GM03348 (cell line): ENCODE measurements at regions not wholly inside any gene's neighbourhood (a gene's known extent, or its start where the extent isn't known, plus 50 kb on each side); places are given as distances from the start of the nearest gene placed in this dataset.

Experiments used
- DNase-seq: peaks from one replicate; pipeline ENCODE4 v3.0.0; 2012; ENCODE audit warnings: low spot score

DNA sequence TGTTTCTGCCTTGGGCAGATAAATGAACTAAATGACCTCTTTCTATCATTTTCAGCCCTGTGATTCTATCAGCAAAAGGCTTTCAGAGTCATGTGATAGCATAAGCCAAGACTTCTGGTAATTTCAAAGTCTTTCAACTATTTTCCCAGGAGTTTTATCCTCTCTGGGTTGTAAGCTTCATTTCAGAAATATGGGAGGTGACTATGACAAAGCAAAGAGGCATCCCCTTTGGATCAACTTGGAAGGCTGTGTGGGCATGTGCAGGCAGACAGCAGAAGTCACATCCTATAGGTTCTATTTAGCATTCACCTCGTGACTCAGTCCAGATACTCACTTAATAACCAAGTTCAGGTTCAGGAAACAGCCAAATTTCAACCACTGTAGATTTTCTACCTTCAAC lies 149.0 kb upstream of the FST start:
- DNase-seq, result peak; percentile 15

GRCh38 chr5:53333160-53333559 lies 147.3 kb upstream of the FST start:
- DNase-seq, result peak; percentile 28

GRCh38 chr5:53334431-53334941 lies 145.9 kb upstream of the FST start:
- peak; percentile 50 for DNase-seq

- DNase-seq, result no peak
Measured at GRCh38 chr5:53335115-53335514, 145.3 kb upstream of the FST start.

DNA sequence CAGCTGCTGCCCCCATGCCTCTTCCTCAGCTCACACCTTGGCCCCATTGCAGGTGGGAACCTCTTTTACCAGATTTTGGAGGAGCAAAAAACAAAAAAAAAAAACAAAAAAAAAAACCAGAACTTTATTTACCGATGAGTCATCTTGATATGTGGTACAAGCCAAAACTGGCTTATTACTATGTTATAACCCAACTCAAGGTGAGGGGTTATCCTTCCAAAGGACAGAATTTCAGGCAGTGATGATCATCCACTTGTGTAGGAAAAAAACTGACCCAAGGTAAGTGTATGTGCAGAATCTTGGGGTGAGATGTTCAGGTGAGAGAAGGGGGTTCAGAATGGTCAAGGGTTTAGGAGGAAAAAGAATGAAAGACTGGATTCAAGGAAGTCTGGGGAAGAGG lies 142.6 kb upstream of the FST start:
- DNase-seq, result no peak

GRCh38 chr5:53338971-53339370 lies 141.5 kb upstream of the FST start:
- no peak for DNase-seq

GRCh38 chr5:53339962-53340540 lies 140.4 kb upstream of the FST start:
- DNase-seq, result no peak

- DNase-seq, result no peak
Measured at GRCh38 chr5:53340956-53341750, 139.3 kb upstream of the FST start.

GRCh38 chr5:53342236-53342635 lies 138.2 kb upstream of the FST start:
- no peak for DNase-seq

- peak; percentile 77 for DNase-seq
Measured at GRCh38 chr5:53343187-53343586, 137.2 kb upstream of the FST start.

- DNase-seq, result no peak
Measured at GRCh38 chr5:53350368-53350767, 130.1 kb upstream of the FST start.

DNA sequence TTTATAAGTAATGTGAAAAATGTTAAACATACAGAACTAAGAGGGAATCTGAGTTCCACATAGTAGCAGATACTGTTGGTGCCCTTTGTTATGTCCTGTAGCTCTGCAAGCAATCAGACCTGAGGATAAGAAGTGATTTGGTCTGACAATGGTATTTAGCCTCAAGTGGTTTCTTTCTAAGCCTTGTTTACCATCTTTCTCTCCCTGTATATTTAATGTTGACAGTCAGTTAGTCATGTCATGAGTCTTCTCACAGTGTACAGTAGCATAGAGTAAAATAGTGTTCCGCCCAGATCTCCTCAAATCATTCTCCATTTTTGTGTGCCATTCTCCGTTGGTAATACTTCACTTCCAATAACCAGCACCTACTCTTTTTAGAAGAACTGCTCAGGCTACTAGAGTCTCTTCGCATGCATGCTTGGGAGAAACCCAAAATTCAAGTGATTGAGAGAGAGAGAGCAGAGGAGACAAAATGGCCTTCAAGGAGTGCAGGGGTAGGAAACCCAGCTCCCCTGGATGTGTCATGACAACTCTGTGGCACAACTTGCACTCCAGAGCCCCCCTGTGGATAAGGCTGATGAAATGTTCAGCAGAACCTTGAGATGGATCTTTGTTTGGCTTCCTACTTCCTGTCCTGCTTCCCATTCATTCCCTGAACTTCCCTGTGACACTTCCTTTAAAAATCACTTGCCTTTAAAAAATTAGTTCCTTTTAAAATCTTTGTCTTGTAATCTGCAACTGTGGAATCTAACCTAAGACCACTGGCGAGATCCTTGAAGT lies 129.2 kb upstream of the FST start:
- DNase-seq, result no peak

- no peak for DNase-seq
Measured at GRCh38 chr5:53355316-53355715, 125.1 kb upstream of the FST start.

- no peak for DNase-seq
Measured at GRCh38 chr5:53355931-53356330, 124.5 kb upstream of the FST start.

GRCh38 chr5:53357439-53357838 lies 123.0 kb upstream of the FST start:
- no peak for DNase-seq

GRCh38 chr5:53358794-53359193 lies 121.6 kb upstream of the FST start:
- DNase-seq, result no peak

- DNase-seq, result peak; percentile 15
Measured at GRCh38 chr5:53359916-53360517, 120.4 kb upstream of the FST start.

DNA sequence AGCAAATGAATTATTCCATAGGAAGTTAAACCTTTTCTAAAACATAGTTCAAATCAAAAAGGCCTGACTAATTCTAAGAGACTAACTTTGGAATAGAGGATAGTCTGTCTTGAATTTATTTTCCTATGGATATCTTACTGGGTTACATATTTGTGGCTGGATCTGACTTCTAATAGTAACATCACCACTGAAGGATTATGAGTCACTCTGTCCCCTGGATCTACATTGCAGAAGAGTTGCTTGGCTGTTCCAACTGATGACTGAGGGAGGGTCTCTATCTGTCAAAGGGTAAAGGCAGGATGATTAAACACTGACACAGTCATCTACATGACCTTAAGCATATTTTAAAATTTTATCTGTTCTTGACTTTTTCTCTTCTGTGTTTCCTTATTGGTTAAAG lies 119.6 kb upstream of the FST start:
- peak; percentile 67 for DNase-seq

DNA sequence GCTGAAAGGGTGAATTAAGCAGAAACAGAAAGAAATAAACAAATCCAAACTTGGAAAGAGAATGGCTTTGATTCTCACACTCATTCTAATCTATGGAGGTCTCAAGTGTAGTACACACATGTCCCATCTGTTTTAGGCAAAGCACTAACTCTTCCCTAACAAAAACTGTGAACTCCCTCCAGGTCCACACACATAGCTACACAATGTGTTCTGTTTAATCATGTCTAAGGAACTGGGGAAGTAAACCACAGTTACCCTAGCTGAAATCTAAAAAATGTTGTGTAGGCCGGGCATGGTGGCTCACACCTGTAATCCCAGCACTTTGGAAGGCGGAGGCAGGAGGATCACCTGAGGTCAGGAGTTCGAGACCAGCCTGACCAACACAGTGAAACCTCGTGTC lies 118.7 kb upstream of the FST start:
- DNase-seq, result no peak

- DNase-seq, result peak; percentile 74
Measured at GRCh38 chr5:53362521-53362941, 117.9 kb upstream of the FST start.

DNA sequence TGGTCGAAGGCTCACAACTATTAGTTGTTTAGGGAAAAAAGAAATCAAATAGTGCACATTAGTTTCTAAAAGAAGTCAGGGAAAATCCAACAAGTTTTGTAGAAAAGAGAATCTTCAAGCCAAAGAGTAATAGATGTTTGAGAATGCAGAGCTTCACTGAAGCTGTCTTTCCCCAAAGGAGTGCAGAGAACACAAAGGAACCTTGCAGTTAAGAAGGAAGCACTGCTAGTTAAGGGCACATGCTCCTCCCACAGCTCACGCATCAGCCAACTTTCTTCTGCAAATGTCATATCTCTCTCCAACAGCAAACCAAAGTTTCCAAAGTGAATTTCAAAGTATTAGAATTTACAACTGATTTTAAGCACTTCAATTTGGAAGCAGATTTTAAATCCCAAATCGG lies 116.4 kb upstream of the FST start:
- DNase-seq, result no peak

DNA sequence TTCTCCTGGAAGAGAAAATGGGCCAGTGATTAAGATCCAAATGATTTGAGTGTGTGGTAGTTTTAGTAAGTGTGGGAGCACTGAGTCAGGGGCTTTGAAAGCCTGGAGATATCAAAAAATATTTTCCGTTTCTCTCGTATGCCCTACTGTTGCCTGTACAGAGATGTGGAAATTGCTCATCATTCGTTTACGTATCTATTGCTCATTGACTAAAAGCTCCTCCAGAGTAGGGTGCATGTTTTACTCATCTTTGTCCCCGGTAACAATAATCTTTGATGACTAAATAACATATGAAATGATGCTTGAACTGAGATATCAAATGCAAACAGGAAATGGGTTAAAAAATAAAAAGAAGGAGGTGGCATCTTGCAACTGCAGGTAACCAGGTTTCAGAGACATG lies 114.2 kb upstream of the FST start:
- no peak for DNase-seq

GRCh38 chr5:53367727-53368126 lies 112.7 kb upstream of the FST start:
- no peak for DNase-seq
